GM12872 (cell line): ENCODE measurements at regions not wholly inside any gene's neighbourhood (a gene's known extent, or its start where the extent isn't known, plus 50 kb on each side); places are given as distances from the start of the nearest gene placed in this dataset.

Experiments
- TF ChIP-seq, protein P1 (sequence below): IDR thresholded peaks from 3 replicates; pipeline ENCODE4 v1.5.1; 2011; ENCODE audit warnings: low read depth, mild to moderate bottlenecking, low read length, moderate library complexity; ENCODE audit not compliant: insufficient read depth

DNA sequence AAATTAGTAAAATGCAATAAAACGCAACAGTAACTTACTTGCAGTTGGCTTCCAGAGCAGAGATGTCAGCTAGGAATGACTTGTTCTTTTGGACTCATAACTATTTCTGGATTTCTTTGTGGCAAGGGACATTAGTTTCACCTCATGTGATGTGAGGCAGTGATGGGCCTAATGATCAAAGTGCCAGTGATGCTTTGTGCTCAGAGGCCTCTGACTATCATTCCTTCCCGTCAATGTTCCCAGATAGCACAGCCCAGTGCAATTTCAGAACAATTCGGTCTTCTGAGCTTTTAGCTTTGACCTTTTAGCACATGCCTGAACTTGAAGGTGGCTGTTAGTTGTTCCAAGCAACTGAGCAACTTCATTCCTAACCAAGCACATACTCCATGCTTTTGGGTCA, 596.8 kb downstream of the TFAP2B start:
- TF ChIP-seq, protein P1, sequence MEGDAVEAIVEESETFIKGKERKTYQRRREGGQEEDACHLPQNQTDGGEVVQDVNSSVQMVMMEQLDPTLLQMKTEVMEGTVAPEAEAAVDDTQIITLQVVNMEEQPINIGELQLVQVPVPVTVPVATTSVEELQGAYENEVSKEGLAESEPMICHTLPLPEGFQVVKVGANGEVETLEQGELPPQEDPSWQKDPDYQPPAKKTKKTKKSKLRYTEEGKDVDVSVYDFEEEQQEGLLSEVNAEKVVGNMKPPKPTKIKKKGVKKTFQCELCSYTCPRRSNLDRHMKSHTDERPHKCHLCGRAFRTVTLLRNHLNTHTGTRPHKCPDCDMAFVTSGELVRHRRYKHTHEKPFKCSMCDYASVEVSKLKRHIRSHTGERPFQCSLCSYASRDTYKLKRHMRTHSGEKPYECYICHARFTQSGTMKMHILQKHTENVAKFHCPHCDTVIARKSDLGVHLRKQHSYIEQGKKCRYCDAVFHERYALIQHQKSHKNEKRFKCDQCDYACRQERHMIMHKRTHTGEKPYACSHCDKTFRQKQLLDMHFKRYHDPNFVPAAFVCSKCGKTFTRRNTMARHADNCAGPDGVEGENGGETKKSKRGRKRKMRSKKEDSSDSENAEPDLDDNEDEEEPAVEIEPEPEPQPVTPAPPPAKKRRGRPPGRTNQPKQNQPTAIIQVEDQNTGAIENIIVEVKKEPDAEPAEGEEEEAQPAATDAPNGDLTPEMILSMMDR: no peak

DNA sequence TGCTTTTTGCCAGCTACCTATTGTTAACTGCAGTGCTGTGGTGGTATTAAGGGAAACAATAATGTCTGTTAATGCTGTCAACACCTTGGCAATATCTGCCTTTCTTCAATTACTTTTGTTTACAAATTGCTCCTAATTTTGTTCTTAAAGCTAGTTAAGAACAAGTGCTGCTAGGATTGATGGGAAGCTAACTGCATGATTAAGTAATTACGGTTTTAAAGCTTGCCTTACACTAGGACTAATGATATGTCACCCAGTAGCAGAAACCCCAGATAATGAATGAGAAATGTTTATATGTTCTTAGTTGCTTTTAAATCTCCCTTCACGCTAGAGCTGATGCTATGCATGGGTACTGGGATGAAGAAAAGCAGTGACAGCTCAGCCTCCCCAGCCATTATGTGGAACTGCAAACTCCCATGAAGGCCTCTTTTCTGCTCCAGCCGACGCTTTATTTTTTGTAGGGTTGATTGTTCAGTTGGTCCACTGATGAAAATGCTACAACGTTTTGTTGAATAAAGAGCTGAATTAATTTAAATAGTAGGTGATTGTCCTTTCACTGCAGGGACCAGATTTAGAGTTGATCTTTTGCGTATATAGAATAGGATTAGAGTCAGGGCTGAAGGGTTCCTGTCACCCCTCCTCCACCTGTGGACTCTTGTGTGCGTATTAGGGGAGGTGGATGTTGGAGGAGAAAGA, 610.5 kb downstream of the TFAP2B start:
- TF ChIP-seq, protein P1: no peak

DNA sequence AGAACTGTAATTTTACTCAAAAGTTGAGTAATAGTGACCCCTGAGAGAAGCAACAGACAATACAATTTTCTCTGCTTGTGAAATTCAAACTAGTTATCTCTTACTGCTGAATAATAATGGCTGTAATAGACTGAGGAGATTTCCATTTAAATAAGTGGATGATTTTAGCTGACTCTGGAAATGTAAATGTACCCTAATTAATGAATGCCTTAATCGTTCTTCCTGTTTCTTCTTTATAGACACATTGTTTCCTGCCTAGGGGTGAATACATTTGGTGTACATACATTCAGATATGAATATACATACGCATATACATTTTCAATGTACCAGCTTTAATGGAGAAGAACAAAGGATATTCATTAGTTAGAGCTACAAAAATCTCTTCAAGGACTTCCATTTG, 611.9 kb downstream of the TFAP2B start:
- TF ChIP-seq, protein P1: no peak

DNA sequence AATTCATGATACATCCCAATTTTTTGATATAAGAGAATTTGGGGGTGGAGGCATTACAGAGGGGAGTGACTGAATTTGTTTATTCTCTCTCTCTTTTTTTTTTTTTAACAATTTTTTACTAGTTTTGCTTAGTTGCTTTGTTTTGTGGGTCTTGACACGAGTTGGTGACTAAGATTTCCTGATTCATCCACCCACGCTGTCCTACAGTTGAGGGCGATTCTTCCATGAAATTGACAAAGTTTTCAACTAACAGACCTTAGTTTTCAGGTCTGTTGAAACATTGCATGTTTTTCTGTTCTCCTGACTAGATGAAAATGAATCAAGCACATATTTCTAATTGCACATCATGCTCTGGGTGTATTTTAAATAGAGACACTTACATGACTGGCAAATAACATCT, 613.8 kb downstream of the TFAP2B start:
- TF ChIP-seq, protein P1: no peak

DNA sequence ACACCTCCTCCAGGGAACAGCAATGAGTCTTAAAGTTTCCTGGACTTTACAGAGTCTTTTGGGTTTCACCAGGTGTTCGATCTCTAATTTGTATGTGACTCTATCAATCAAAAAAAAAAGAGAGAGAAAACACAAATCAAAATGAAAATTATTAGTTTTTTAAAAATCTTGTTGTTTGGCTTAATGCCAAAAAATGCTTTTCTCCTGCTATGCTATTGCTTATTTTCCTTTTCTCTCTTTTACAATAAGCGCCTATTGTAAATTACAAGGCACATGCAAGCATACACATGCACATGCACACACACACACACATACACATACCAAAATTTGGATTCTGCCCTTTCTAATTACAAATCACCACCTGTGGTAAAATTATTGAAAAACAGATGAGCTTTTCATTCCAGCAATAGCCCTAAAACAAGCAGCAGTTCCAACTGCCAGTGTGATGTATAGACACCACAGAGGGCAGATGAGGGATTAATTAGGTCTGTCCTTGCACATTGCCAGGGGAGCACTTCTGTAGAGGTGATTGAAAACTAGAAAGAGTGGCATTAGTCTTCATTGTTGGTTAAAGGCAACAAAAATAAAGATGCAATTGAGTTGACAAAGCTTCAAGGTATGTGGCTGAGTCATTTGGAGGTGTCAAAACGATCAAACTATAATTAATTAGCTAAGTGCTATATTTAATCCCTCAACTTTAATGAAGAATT, 631.7 kb downstream of the TFAP2B start:
- TF ChIP-seq, protein P1: no peak

DNA sequence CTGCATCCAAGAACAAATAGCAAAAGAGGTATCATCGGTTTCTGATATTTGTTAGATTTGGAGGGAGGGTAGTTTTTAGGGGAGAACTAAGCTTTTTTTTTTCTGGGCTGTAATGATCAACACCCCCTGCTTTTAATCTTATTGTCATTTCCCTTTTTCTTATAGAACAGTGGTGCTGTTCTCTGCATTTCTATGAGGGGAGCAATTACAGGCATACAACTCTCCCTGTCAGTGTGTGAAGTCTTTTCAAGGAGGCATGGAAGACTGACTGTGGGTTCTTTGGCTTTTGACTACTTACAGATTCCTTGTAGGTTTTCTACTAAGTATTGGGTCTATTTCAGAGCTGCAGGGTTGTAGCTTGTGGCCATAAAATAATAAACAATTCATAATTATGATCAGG, 632.3 kb downstream of the TFAP2B start:
- TF ChIP-seq, protein P1: no peak

DNA sequence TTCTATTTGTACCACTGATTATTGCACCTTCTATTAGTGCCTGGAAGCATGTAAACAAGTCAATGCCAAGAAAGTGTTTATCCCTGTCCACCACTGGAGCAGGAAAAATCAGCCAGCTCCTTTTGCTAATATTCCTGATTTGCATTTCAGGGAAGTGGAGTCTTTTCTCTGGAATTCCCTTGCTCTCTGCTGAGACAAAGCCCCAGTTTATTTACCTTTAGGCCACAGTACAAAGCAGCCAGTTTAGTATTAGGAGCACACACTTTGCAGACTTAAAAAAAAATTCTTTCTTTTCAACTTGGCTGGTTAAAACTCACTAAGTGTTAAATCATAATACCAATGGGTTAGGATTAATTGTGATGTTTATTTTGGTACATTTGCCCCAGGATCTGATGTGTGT, 631.1 kb downstream of the PKHD1 start:
- TF ChIP-seq, protein P1: no peak
